Calu3 (cell line): ENCODE measurements at regions not wholly inside any gene's neighbourhood (a gene's known extent, or its start where the extent isn't known, plus 50 kb on each side); places are given as distances from the start of the nearest gene placed in this dataset.

Experiments
- BruUV-seq: library from RNA; stranded (reverse); fragments of 400-500 nt; replicated peaks from 2 replicates; lab custom pipeline; 2021; lab: Mats Ljungman, UMichigan
- CTCF ChIA-PET: fragments of 300-600 bp; sonication (Branson Sonifier 250); formaldehyde crosslinking; loops from one replicate; lab custom pipeline; 2022; ENCODE audit warnings: antibody characterized with exemption; lab: Charles Lee
- DNase-seq: peaks from one replicate; pipeline ENCODE4 v3.0.0; 2022
- H3K27ac Mint-ChIP-seq: one replicate; pipeline ENCODE4 v1.8.0; 2022; ENCODE audit warnings: mixed read lengths; ENCODE audit not compliant: unreplicated experiment
- H3K27me3 Mint-ChIP-seq: one replicate; pipeline ENCODE4 v1.8.0; 2022; ENCODE audit warnings: mixed read lengths; ENCODE audit not compliant: unreplicated experiment
- H3K36me3 Mint-ChIP-seq: one replicate; pipeline ENCODE4 v1.8.0; 2022; ENCODE audit warnings: mild to moderate bottlenecking, moderate library complexity, mixed read lengths; ENCODE audit not compliant: insufficient read depth, unreplicated experiment
- H3K4me1 Mint-ChIP-seq: one replicate; pipeline ENCODE4 v1.8.0; 2022; ENCODE audit warnings: mild to moderate bottlenecking, low read depth, mixed read lengths; ENCODE audit not compliant: unreplicated experiment
- H3K4me3 Mint-ChIP-seq: one replicate; pipeline ENCODE4 v1.8.0; 2022; ENCODE audit warnings: mild to moderate bottlenecking, low read depth, moderate library complexity, mixed read lengths; ENCODE audit not compliant: unreplicated experiment
- H3K9me3 Mint-ChIP-seq: one replicate; pipeline ENCODE4 v1.8.0; 2022; ENCODE audit warnings: low read depth, mixed read lengths; ENCODE audit not compliant: unreplicated experiment
- intact Hi-C: fragments of 100-400 bp; cut with micrococcal nuclease; formaldehyde crosslinking; loops from one replicate; pipeline ENCODE4 v1.10.0; 2022; ENCODE audit not compliant: unreplicated experiment
- TF ChIP-seq, protein P1 (sequence below): fragments of 200-600 bp; IDR thresholded peaks from one replicate; pipeline ENCODE4 v1.8.0; 2022; ENCODE audit warnings: antibody characterized with exemption; ENCODE audit not compliant: unreplicated experiment

DNA sequence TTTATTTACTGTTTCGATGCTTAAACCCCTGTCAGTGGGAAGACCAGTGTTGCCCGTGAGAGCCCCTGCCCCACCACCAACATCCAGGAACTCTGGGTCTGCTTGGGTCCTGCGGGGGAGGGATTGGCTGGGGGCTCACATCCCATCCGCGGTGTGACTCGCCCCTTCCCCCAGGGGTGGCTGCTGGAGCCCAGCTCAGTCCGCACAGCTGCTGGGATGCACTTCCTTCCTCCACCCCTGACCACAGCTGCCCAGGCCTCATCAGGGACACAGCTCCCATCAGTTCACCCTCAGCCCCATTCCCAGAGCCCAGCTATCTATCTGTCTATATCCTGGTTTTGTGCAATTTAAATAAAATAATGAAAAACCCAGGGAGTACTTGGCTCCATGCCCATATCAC, 54.5 kb downstream of the JAKMIP3 start:
- intact Hi-C loops = no loop called here
- TF ChIP-seq, protein P1, sequence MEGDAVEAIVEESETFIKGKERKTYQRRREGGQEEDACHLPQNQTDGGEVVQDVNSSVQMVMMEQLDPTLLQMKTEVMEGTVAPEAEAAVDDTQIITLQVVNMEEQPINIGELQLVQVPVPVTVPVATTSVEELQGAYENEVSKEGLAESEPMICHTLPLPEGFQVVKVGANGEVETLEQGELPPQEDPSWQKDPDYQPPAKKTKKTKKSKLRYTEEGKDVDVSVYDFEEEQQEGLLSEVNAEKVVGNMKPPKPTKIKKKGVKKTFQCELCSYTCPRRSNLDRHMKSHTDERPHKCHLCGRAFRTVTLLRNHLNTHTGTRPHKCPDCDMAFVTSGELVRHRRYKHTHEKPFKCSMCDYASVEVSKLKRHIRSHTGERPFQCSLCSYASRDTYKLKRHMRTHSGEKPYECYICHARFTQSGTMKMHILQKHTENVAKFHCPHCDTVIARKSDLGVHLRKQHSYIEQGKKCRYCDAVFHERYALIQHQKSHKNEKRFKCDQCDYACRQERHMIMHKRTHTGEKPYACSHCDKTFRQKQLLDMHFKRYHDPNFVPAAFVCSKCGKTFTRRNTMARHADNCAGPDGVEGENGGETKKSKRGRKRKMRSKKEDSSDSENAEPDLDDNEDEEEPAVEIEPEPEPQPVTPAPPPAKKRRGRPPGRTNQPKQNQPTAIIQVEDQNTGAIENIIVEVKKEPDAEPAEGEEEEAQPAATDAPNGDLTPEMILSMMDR = no peak

DNA sequence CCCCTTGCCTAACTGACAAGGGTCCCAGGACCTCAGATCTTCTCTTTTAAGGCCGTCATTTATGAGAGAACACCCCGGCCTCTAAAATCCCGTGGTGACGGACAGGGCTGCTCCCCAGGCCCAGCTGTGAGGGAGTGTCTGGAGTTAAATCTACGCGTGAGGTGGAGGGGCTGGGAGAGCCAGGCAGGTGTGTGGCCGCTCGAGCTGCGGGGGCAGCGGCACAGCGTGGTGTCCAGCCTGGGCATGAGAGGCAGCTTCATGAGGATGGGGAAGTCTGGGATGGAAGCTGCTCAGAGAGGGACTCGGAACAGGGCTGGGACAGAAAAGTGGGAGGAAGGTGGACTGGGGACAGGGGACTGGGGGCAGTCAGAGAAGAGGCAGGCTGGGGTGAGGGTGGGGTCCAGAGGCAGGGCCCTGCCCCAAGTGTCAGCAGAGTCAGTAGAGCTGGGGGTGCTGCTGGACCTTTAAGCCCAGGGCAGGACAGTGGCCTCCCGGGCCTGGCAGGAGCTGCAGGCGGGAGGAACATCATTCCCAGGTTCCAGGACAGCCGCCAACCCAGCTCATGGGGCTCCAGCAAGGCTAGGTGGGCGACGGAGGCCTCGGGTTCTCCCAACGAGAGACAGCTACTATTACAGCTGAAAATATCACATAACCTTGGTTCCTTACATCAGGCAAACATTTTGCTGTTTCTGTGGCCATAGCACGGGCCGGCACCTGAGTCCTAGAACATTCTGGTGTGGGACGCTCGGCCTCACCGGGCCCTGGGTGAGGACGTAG, 55.2 kb downstream of the JAKMIP3 start:
- no peaks in the 10 kb centered on the region for H3K36me3 Mint-ChIP-seq
- CTCF ChIA-PET = no interaction called here
- H3K9me3 Mint-ChIP-seq = no peaks in the 10 kb centered on the region
- no peaks in the 10 kb centered on the region for H3K4me1 Mint-ChIP-seq
- DNase-seq = no peak
- TF ChIP-seq, protein P1 = no peak
- H3K27ac Mint-ChIP-seq = no peak overlapping the region
- no TSS peak for BruUV-seq
- peaks cover 56% of the 10 kb centered on the region for H3K27me3 Mint-ChIP-seq
- intact Hi-C loops = no loop called here
- H3K4me3 Mint-ChIP-seq = no peak overlapping the region

More for the DNA sequence above, 54.5 kb downstream of the JAKMIP3 start:
- Mint-ChIP-seq H3K4me1 (no peaks in the 10 kb centered on the region), H3K9me3 (no peaks in the 10 kb centered on the region), H3K36me3 (no peaks in the 10 kb centered on the region), H3K27ac (no peak overlapping the region), H3K27me3 (peaks cover 56% of the 10 kb centered on the region), H3K4me3 (no peak overlapping the region)
- CTCF ChIA-PET = no interaction called here
- DNase-seq = no peak
- BruUV-seq = no TSS peak

DNA sequence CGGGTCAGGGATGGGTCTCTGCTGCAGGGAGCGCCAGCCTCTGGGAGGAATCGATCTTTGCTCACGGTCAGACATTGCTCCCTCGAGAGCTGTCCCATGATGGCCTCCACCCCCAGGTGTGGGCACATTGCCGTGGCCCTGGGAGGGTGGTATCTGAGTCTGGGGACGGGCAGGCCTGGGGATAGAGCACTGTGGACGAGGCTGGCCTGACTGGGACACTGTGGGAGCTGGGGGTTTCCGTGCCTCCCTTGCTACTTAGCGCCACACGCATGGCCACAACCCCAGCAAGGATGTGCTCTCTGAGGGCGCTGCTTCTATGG, 55.7 kb downstream of the JAKMIP3 start:
- Mint-ChIP-seq H3K4me1 (no peaks in the 10 kb centered on the region), H3K4me3 (no peak overlapping the region), H3K27ac (no peak overlapping the region), H3K27me3 (peaks cover 56% of the 10 kb centered on the region), H3K9me3 (no peaks in the 10 kb centered on the region), H3K36me3 (no peaks in the 10 kb centered on the region)
- BruUV-seq = no TSS peak
- DNase-seq = no peak
- TF ChIP-seq, protein P1 = no peak
- CTCF ChIA-PET = no interaction called here
- intact Hi-C loops = no loop called here

DNA sequence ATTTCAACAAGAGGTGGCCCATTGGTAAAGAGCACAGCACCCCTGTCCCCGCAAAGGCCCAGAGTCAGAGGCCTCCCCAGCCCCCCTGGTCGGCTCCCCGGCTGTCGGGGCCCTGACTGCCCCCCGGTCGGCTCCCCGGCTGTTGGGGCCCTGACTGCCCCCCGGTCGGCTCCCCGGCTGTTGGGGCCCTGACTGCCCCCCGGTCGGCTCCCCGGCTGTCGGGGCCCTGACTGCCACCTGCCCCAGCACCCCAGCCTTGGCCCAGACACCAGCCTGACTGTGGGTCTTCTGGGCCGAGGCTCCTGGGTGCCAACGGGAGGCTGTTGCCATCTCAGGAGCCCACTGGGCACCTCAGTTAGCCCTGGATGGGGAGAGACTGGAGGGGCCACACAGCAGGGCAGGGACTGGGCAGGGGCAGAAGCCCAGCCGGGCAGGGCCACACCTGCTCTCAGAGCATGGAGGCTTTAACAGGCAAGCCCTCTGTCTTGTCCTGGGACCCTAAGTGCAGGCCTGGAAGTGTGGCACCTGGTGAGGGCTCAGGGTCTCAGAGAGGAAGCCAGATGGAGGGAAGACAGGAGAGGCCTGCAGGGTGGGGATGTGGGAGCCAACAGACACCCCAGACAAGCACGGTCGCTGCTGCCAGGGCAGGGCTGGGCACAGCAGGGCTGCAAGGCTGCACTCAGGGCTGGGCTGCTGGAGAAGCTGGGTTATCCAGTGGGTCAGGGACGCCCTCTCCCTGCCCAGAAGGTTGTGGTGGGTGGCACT, 56.5 kb downstream of the JAKMIP3 start:
- no peak overlapping the region for H3K27ac Mint-ChIP-seq
- CTCF ChIA-PET = no interaction called here
- TF ChIP-seq, protein P1 = no peak
- no peaks in the 10 kb centered on the region for H3K36me3 Mint-ChIP-seq
- no peaks in the 10 kb centered on the region for H3K4me1 Mint-ChIP-seq
- peaks cover 58% of the 10 kb centered on the region for H3K27me3 Mint-ChIP-seq
- BruUV-seq = no TSS peak
- no peak for DNase-seq
- intact Hi-C loops = no loop called here
- no peak overlapping the region for H3K4me3 Mint-ChIP-seq
- no peaks in the 10 kb centered on the region for H3K9me3 Mint-ChIP-seq
